Spleen (tissue), 7 donors: ENCODE measurements at regions not wholly inside any gene's neighbourhood (a gene's known extent, or its start where the extent isn't known, plus 50 kb on each side); places are given as distances from the start of the nearest gene placed in this dataset.

ENCODE experiments used
- POLR2A ChIP-seq, 3 donors: fragments of 450-650 bp; IDR thresholded peaks; one replicate each; pipeline ENCODE4 v1.5.1; 2017; ENCODE audit warnings: antibody characterized with exemption in 3 of 3, mild to moderate bottlenecking in 1 of 3
- POLR2AphosphoS5 ChIP-seq, 3 donors: sonication (generic); formaldehyde crosslinking; IDR thresholded peaks; one replicate each; pipeline ENCODE4 v1.5.1; 2017; ENCODE audit warnings: antibody characterized with exemption in 3 of 3
- TF ChIP-seq, protein P1 (sequence below), 11 experiments: fragments of 200-600 bp in 7 of 11; fragments of 450-650 bp in 4 of 11; sonication (generic) in 4 of 11; IDR thresholded peaks in 8 of 11; conservative IDR thresholded peaks in 3 of 11; 1 replicate in 7 of 11; 2 replicates in 4 of 11; pipeline versions ENCODE4 v1.4.0 to v1.8.0; 2016 to 2021; ENCODE audit warnings: antibody characterized with exemption in 11 of 11, inconsistent platforms in 4 of 11, mild to moderate bottlenecking in 1 of 11
- donor health status: DM: no; HTN: no; CAD: no; lungs with moderate emphysema.
- donor health status: DM: no; HTN: no; CAD: no.
- donor health status: DM: no; HTN: no; CAD: no.

DNA sequence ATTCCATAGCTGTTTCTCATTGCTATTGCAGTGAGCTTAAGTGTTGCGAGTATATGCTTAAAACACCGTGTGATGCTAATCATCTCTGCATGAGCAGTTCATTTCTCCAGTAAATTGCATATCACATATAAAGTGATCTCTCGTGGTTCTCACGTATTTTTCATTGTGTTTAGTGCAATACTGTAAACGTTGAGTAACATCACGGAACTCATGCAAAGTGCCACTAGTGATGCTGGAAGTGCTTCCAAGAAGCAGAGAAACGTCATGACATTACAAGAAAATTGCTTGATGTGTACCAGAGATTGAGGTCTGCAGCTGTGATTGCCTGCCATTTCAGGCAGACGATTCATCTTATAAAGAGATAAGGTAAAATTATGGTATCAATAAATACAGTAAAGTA is 830.4 kb downstream of the GRIK2 start:
- TF ChIP-seq, protein P1, sequence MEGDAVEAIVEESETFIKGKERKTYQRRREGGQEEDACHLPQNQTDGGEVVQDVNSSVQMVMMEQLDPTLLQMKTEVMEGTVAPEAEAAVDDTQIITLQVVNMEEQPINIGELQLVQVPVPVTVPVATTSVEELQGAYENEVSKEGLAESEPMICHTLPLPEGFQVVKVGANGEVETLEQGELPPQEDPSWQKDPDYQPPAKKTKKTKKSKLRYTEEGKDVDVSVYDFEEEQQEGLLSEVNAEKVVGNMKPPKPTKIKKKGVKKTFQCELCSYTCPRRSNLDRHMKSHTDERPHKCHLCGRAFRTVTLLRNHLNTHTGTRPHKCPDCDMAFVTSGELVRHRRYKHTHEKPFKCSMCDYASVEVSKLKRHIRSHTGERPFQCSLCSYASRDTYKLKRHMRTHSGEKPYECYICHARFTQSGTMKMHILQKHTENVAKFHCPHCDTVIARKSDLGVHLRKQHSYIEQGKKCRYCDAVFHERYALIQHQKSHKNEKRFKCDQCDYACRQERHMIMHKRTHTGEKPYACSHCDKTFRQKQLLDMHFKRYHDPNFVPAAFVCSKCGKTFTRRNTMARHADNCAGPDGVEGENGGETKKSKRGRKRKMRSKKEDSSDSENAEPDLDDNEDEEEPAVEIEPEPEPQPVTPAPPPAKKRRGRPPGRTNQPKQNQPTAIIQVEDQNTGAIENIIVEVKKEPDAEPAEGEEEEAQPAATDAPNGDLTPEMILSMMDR (IDR thresholded peaks at IDR 0.05 in 8 of 11, conservative IDR thresholded peaks at IDR 0.05 in 3 of 11): no peak
- TF ChIP-seq POLR2A (IDR thresholded peaks at IDR 0.05): no peak
- TF ChIP-seq POLR2AphosphoS5 (IDR thresholded peaks at IDR 0.05): no peak
